ENCODE measurements at regions not wholly inside any gene's neighbourhood (a gene's known extent, or its start where the extent isn't known, plus 50 kb on each side); places are given as distances from the start of the nearest gene placed in this dataset.

- DNase-seq (ENCODE audit: low spot score) = no peak
Measured at GRCh38 chr2:106709229-106709628, 176.7 kb downstream of the ST6GAL2 start.

DNA sequence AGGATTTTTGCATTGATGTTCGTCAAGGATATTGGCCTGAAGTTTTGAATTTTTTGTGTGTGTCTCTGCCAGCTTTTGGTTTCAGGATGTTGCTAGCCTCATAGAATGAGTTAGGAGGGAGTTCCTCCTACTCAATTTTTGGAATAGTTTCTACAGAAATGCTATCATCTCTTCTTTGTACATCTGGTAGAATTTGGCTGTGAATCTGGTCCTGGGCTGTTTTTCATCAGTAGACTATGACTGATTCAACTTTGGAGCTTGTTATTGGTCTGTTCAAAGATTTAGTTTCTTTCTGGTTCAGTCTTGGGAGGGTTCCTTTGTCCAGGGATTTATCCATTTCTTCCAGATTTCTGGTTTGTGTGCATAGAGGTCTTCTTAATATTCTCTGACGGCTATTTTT, 166.7 kb downstream of the ST6GAL2 start:
- DNase-seq (ENCODE audit: low spot score) = no peak

DNA sequence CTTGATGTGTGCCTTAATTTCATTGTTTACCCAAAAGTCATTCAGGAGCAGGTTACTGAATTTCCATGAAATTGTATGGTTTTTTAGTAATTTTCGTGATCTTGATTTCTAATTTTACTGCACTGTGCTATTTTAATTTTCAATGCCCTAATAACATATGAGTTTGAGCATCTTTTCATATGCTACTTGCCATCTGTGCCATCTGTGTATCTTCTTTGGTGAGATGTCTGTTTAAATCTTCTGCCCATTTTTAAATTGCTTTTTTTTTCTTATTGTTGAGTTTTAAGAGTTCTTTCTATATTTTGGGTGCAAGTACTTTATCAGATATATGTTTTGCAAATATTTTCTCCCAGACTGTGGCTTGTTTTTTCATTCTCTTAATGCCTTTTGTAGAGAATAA, 165.9 kb downstream of the ST6GAL2 start:
- no peak for DNase-seq (ENCODE audit: low spot score)

- DNase-seq (ENCODE audit: low spot score) = no peak
Measured at GRCh38 chr2:106724301-106724794, 161.6 kb downstream of the ST6GAL2 start.

- no peak for DNase-seq (ENCODE audit: low spot score)
Measured at GRCh38 chr2:106734165-106734564, 151.8 kb downstream of the ST6GAL2 start.

DNA sequence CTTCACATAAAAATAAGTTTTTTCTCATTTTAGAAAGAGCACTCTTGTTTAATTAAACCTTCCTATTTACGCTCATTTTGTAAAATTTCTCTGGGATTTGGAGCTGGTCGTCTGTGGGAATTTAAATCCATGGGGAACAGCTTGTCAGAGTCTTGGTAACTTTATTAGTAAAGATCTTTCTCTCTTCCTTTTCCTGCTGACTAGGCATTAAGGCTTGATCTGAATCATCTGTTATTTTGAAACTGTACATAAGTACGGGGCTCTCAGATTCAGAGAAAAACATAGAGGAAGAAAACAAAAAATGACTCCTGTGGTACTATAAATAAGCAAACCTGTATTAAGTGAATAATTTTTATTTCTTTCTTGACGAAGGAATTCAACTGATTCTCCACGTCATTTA, 150.2 kb downstream of the ST6GAL2 start:
- no peak for DNase-seq (ENCODE audit: low spot score)

DNA sequence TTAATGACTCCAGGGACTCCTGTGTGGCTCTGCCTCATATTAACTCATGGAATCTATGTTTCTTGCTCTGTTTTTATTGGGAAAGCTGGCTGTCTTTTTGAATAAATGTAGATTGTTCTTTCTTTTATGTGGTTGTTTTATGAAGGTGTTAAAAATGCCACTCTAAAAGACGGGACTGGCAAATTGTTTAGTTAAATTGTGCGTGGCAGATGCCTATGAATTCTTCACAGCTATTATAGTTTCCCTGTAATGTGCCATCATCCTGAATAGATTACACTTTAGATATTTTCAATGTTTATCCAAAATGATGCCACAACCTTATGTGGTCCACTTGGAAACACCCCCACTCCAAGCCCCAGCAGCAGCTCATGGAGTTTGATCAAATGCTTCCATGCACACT, 149.7 kb downstream of the ST6GAL2 start:
- DNase-seq (ENCODE audit: low spot score) = no peak

DNA sequence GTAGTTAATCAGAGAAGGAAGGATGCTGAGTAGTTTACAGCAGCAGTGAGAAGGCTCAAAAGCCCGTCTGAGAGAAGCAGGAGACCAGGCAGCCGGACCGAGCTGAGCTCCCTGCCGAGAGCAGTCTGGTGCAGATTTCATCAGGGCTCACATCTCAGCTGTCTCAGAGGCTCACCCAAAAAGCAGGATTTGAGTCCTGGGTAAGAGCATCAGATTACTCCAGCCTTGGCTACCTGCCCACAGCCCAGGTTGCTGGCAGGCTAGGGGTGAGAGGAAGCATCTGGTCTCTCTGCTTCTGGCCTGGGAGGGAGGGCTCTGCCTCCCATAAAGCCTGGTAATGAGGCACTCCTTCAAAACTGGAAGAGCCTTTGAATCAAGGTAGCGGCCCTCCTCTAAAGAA, 140.5 kb downstream of the ST6GAL2 start:
- DNase-seq (ENCODE audit: low spot score) = no peak

DNA sequence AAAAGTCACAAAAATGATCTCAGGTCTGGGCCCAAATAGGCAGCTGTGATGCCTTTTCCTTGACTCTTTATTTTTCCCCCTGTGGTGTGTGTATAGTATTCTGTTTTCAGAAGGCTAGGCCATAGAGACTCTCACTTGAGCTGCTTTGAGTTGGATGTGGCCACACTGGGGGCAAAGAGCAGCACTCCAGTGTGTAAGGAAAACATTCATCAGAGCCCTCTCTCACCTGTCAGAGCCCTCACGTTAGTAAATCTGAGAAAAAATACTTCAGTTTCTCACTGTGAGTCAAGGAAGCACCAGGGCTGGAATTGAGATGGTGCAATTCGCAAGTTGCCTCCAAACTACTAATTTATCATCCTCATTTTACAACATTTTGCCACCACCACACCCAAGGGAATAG, 136.1 kb downstream of the ST6GAL2 start:
- no peak for DNase-seq (ENCODE audit: low spot score)

Measured in hematopoietic multipotent progenitor cell treated with erythropoietin and hydrocortisone succinate and interleukin-3 and kit ligand, for 15 days (in vitro differentiated cells).